HG03135 (cell line): ENCODE measurements at regions not wholly inside any gene's neighbourhood (a gene's known extent, or its start where the extent isn't known, plus 50 kb on each side); places are given as distances from the start of the nearest gene placed in this dataset.
"Not testable (repeated sequence)": the region's sequence is repeated elsewhere in the genome, so short reads cannot be mapped to it uniquely, and the experiment has no call there.

Experiments used
- ATAC-seq: cut with Tn5 transposase; IDR thresholded peaks from one replicate; pipeline ENCODE4 v1.9.1; 2021; ENCODE audit warnings: mild to moderate bottlenecking, moderate library complexity; ENCODE audit not compliant: unreplicated experiment

DNA sequence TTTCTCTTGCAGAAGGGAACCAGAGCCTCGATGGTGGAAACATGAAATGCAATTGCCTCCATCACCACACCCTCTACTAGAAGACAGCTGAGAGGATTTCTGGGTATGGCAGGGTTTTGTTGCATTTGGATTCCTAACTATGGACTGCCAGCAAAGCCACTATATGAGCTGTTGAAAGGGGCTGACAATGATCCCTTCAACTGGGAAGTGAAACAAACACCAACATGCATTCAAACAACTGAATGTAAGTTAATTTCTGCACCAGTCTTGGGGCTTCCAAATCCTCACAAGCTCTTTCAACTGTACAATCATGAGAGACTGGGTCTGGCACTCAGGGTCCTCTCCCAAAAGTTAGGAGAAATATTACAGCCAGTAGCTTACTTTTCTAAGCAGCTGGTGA lies 116.7 kb upstream of the PLCL2 start:
- ATAC-seq, result no peak

DNA sequence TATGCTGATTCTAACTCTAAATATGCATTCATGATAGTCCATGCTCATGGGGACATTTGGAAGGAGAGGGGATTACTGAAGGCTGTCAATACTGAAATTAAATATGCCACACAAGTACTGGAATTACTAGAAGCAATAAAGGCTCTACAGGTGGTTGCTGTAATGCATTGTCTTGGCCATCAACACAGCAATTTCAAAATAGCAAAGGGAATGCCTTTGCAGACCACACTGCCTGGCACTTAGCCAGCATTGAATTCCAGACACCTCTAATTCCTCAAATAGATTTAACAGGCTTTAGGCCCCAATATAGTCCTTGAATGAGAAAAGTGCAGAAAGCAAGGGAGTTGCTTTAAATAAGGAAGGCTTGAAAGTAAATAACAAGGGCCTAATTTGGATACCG lies 115.8 kb upstream of the PLCL2 start:
- no peak for ATAC-seq

DNA sequence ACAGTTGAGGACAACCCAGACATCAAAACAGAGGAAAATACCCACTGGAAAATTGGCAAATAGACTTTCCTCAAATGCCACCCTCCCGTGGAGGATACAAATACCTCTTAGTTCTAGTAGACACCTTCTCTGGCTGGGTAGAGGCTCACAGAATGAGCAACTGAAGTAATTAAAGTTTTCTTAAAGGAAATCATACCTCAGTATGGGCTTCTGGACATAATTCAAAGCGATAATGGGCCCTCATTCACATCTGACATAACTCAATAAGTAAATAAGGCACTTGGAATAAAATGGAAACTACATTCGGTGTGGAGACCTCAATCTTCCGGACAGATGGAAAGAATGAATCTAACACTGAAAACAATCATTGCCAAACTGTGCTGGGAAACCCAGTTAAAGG lies 115.2 kb upstream of the PLCL2 start:
- ATAC-seq, result no peak

DNA sequence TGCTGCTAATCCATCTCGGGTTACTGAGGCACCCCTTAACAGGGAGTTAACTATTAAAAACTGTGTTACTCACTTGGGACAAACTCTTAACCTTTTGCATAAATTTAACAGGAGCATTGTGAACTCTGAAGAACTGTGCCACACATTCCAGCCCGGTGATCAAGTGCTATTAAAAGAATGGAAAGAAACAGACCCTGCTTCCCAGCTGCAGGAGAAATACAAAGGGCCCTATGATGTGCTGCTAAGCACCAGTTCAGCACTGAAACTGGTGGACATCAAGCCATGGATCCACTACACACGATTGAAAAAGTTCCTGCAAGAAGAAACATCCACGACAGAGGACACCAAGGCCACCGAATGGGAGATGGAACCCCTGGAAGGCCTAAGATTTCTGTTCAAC lies 114.7 kb upstream of the PLCL2 start:
- ATAC-seq, result no peak

DNA sequence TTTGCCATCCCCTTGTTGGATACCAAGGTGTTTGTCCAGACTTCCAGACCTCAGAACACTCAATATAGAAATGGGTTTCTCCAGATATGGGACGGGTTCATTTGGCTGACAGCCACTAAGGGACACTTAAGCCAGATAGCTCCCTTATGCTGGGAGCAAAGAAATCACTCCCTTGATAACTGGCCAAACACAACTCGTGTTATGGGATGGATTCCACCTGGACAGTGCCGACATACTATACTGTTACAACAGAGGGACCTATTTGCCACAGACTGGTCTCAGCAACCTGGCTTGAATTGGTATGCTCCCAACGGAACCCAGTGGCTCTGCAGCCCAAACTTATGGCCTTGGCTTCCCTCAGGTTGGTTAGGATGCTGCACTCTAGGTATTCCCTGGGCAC lies 114.0 kb upstream of the PLCL2 start:
- no peak for ATAC-seq

DNA sequence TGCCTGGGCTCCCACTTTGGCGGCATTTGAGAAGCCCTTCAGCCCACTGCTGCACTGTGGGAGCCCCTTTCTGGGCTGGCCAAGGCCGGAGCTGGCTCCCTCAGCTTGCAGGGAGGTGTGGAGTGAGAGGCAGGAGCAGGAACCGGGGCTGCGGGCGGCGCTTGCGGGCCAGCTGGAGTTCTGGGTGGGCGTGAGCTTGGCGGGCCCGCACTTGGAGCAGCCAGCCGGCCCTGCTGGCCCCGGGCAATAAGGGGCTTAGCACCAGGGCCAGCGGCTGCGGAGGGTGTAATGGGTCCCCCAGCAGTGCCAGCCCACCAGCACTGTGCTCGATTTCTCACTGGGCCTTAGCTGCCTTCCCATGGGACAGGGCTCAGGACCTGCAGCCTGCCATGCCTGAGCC lies 111.2 kb upstream of the PLCL2 start:
- not testable (repeated sequence) for ATAC-seq

DNA sequence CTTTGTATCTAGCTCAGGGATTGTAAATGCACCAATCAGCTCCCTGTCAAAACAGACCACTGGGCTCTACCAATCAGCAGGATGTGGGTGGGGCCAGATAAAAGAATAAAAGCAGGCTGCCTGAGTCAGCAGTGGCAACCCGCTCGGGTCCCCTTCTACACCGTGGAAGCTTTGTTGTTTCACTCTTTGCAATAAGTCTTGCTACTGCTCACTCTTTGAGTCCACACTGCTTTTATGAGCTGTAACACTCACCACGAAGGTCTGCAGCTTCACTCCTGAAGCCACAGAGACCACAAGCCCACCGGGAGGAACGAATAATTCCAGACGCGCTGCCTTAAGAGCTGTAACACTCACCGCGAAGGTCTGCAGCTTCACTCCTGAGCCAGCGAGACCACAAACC lies 110.2 kb upstream of the PLCL2 start:
- ATAC-seq, result not testable (repeated sequence)

DNA sequence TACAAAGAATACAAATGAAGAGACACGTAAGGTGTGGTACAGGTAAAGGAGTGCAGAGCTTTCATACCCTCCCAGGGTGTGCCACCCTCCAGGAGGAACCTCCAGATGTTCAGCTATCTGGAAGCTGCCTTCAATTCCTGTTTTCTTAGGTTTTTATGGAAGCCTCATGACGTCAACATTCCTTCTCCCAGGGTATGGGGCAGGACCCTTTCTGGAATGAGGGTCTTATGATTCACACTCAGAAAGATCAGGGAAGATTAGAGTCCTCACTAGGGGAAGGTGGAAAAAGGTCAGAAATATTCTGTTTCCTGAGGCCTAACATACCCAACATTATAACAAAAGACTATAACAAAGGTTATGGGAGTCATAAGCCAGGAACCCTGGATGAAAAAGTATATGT lies 99.8 kb upstream of the PLCL2 start:
- ATAC-seq, result no peak

DNA sequence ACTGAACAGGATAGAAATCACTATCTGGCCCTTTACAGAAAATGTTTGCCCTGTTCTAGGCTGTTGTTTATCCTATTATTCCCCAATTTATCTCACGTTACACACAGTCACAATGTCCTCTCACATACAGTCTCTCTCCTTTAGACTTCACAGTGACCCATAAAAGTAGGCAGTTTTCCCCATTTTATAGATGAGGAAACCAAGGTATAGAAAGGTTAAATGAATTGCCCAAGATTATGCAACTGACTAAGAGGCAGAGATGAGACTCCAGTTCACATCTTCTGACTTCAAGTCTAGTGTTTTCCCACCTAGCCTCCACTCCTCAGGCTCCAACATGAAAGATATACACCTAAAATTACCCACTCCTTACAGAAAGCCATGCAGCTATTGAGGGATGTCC lies 99.3 kb upstream of the PLCL2 start:
- ATAC-seq, result no peak

DNA sequence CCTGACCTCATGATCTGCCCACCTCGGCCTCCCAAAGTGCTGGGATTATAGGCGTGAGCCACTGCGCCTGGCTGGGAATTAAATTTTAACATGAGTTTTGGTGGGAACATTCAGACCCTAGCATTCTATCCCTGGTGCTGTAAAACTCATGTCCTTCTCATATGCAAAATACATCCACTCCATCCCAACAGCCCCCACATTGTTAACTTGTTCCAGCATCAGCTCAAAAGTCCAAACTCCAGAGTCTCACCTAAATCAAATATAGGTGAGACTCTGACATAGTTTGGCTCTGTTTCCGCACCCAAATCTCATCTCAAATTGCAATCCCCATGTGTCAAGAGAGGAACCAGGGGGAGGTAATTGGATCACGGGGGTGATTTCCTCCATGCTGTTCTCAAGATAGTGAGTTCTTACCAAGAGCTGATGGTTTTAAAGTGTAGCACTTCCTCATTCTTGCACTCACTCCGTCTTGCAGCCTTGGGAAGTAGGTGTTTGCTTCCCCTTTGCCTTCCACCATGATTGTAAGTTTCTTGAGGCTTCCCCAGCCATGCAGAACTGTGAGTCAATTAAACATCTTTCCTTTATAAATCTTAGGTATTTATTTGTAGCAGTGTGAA lies 96.2 kb upstream of the PLCL2 start:
- ATAC-seq, result no peak

DNA sequence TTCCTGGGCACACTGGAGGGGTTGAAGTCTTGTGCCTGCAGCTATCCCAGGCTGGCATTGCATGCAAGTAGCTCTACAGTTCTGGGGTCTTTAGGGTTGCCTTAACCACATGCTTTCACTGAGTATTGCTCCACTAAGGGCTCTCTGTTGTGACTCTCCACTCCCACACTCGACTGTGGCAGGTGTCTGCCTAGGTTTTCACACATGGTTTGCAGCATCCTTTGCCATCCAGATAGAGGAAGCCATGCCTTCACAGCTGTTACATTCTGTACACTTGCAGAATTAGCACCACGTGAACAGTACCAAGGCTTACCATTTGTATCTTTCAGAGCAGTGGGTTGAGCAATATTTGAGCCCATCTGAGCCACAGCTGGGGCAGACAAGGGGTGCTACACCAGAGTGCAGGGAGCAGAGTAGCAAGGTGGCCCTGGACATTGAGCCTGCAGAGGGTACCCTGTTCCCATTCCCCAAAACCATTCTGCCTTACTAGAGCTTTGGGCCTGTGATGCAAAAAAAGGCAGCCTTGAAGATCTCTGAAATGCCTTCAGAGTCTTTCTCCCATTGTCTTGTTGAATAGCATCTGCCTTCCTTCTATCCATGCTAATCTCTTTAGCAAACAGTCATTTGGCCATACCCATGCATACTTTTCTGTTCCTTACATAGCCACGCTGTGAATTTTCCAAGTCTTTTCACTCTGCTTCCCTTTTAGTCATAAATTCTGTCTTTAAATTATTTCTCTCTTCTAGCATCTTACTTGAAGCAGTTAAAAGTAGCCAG lies 95.2 kb upstream of the PLCL2 start:
- ATAC-seq, result no peak

DNA sequence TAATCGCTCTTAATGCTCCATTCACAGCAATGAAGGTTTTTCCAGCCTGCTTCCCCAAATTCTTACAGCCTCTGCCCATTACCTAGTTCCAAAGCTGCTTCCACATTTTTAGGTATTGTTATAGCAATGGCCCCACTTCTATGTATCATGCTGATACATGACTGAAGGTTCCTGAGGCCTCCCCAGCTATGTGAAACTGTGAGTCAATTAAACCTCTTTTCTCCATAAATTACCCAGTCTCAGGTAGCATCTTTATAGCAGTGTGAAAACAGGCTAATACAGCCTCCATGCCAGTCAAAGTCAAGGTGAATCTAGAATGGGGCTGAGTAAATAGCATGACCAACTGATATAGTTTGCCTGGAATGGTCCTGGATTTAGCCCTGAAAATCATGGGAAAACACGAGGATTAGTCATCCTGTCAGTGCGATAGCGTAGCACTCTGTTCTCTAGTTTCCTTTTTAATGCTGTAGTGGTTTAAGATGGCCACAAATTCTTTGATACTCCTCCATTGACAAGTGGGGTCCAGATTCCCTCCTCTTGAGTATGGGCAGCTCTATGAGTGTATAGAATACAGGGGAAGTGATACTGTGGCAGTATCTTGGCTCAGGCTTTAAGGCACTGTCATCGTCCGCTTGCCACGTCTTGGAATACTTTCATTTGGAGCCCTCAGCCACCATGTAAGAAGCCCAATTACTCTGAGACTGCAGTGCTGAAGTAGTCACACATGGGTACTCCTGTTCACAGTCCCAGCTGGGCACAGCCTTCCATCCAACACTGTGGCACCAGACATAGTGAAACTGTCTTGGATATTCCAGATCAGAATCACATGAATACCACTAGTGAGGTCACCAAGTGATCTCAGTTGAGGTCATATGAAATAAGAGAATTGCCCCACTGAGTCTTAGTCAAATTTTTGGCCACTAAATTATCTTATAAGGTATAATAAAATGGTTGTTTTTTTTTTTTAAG lies 94.0 kb upstream of the PLCL2 start:
- ATAC-seq, result no peak

DNA sequence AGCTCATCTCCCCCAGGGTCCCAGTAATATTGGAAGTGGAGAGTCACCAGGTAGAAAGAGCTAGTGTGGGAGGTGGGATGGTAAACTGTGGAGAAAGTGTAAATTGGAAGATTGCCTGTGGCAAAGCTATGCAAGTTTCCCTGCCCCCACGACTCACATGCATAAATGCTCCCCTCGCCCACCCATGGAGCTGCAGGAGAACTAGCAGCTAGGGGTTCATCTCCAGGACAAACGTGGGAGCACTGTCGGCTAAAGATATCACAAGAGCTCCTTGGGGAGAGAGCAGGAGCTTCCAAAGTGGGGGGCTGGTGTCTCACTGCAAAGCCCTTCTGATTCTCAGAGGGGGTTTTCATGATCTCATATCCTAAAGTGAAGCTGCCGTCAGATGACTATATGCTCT lies 91.4 kb upstream of the PLCL2 start:
- no peak for ATAC-seq

DNA sequence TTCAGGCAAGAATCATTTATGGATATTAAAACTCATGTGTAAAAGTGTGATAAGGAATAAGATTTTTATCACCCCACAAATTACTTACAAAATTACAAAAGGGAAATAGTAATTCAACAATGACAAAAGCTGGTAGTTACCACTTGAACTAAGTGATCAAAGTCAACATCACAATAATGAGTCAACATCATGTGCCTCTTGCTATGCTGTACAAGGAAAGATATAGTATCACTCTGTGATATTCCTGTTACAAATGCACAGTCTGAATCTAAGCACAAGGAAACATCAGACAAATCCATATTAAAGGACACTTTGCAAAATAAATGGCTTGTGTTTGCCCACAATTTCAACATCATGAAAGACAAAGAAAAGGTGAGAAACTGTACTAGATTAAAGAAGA lies 90.5 kb upstream of the PLCL2 start:
- ATAC-seq, result no peak

DNA sequence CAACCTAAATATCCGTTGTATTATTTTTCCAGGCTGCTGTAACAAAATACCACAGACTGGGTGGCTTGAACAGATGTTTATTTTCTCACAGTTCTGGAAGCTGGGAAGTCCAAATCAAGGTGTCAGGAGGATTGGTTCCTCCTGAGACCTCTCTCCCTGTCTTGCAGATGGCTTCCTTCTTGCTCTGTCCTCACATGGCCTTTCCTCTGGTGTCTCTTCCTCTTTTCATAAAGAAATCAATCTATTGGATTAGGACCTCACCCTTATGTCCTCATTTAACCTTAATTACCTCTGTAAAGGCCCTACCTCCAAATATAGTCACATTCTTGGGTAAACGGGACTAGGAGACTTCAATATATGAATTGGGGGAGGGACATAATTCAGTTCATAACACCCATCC lies 89.2 kb upstream of the PLCL2 start:
- no peak for ATAC-seq

DNA sequence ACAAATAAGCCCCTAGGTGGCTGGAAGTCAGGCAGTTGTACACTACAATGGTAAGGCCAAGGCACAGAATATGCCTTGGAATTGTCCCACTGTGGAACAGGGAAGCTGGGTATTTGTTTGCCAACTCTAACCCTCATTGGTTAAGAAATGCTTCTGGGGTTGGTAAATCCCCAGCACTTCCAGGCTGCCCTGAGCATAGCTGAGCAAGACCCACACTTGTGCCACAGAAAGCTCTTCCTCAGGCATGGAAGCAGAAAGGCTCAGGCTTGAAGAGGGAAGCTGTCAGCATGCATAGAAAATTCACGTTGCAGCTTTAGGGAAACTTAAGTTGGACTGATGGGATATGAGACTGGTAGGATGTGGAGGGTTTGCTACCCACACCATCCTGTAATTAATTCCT lies 86.9 kb upstream of the PLCL2 start:
- ATAC-seq, result no peak

DNA sequence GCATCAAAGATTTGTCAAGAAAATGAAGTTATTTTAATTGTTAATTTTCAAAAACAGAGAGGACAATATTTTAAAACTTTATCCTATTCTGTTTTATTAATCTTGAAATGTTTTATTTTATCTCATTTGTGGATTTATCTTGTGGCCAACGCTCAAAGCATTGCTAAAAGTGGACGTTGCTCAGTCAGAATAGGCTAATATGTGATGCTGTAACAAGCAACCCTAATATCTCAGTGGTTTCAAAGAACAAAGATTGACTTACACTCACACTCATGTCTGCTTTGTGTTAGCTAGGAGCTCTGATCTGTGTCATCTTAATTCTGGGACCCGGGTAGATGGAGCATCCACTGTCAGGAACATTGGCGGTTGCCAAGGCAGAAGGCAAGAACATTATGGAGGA lies 86.0 kb upstream of the PLCL2 start:
- no peak for ATAC-seq

DNA sequence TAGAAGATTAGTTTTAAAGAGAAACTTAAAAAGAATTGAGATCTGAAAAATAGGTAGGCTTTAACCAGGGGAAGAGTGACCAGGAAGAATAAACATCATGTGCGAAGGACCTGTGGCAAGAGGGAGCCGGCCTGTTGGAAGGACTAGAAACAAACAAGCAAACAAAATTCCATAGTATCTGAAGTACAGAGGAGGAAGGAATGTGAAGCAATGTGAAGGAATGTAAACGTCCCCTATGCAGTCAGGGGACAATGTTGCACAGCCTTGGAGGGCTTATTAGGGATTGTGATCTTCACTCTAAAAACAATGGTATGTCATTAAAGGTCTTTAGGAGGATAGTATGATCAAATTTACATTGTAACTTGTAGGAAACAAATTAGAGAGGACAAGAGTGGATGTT lies 84.4 kb upstream of the PLCL2 start:
- ATAC-seq, result no peak

DNA sequence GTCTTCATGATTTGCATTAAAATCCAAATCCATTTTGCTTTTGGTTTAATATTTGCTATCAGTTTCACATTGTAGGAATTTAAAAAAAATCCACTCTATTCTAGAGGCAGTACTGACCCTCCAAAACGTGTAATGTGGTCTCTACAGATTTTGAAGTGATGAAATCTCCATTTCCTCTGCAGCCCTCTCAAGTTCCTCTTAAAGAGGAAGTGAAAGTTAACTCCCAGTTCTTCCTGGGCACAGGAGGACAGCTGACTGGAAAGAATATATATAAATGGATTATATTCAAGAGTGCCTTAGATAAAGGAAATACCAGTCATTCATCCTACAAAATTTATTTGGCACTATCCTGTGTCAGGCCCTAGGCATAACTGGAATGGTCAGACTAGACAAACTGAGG lies 83.5 kb upstream of the PLCL2 start:
- no peak for ATAC-seq

DNA sequence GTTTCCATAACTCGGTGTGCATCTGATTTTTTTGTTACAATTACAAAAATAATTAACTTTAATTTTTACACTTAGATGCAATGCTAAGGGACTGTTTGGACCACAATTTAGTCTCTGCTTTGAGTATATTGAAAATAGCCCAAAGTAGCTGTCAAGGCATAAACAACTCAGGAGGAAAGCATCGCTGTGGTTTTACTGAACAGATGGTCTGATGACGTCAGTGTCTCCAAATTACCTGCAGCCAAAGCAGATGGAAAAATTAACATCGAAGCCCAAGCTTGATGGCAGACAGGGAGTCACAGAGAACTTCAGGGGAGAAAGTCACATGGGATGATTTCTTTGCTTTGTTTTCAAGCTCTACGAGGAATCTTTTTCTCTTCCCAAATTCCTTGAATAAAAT lies 83.1 kb upstream of the PLCL2 start:
- no peak for ATAC-seq

DNA sequence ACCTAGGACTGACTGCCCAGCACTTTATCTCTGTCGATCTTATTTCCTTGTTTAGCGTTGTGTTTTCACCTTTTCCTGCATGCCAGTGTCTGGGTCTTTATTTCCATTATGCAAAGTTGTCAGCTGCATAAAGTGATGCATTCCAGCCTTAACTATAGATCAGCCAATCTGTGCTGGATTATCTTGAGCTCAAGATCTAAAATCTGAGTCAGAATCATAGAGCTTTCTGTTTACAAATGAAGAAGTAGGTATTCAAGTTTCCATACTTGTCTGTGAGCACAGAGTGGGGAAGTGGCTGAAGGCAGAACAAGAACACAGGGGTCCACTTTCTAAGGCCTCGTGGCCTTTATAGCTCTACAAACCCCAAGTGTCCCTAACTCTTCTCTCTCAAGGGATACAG lies 82.4 kb upstream of the PLCL2 start:
- peak; percentile 80 for ATAC-seq

DNA sequence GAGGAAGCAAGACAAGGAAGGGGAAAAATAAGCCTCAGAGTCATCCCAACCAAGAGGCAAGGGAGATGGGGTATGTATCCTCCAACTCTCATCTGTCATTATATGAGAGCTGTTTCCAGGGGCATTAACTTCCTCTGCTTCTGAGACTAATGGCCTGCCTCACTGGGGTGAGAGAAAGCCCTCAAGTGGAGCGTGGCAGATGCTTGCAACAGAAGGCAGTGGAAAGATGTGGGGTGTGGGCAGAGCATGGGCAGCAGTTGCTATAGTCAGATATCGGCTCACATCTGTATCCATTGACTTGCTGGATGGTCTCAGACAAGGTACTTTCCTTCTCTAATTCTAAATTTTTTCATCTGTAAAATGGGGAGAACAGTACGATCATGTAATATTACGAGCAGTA lies 81.7 kb upstream of the PLCL2 start:
- no peak for ATAC-seq
